GM12878 (cell line): ENCODE measurements at regions not wholly inside any gene's neighbourhood (a gene's known extent, or its start where the extent isn't known, plus 50 kb on each side); places are given as distances from the start of the nearest gene placed in this dataset.

Experiments
- ATAC-seq: fragments of 200-7000 bp; cut with Tn5 transposase; 3 replicates; pipeline ENCODE4 v1.9.1; 2020; ENCODE audit warnings: mild to moderate bottlenecking, moderate library complexity
- BruUV-seq: library from RNA; stranded (reverse); fragments of 400-500 nt; replicated peaks from 2 replicates; lab custom pipeline; 2021; lab: Mats Ljungman, UMichigan
- CTCF ChIA-PET: fragments of 300-600 bp; sonication (Branson Sonifier 250); formaldehyde crosslinking; extraction: SDS; loops from one replicate; lab custom pipeline; 2021; ENCODE audit warnings: inconsistent platforms; lab: Yijun Ruan, JAX
- POLR2A ChIA-PET: fragments of 350-600 bp; formaldehyde crosslinking; extraction: SDS; loops from one replicate; lab custom pipeline; 2021; ENCODE audit warnings: inconsistent platforms; lab: Charles Lee
- RAD21 ChIA-PET: fragments of 300-600 bp; sonication (Branson Sonifier 250); formaldehyde crosslinking; loops from one replicate; lab custom pipeline; 2023; ENCODE audit warnings: antibody characterized with exemption; ENCODE audit not compliant: unreplicated experiment; lab: Charles Lee
- SMC1A ChIA-PET: fragments of 300-600 bp; sonication (Branson Sonifier 250); formaldehyde crosslinking; loops from one replicate; lab custom pipeline; 2023; ENCODE audit not compliant: unreplicated experiment, uncharacterized antibody; lab: Charles Lee
- DNase-seq: peaks from one replicate; pipeline ENCODE4 v3.0.0-alpha.2; 2011; ENCODE audit warnings: low read depth, low spot score
- FAIRE-seq: peaks from 3 replicates; lab custom pipeline; 2011; peaks lifted over from hg19 to GRCh38; lab: Jason Lieb, UNC
- H2AFZ ChIP-seq: 2 replicates; pipeline ENCODE4 v1.6.0; 2011; ENCODE audit warnings: low read depth, low read length, control low read depth; ENCODE audit not compliant: control insufficient read depth
- H3K27ac ChIP-seq: 2 replicates; pipeline ENCODE4 v1.5.1; 2011; ENCODE audit warnings: control low read depth; ENCODE audit not compliant: control insufficient read depth, insufficient read depth
- H3K27me3 ChIP-seq, 2 experiments: replicated peaks in 1 of 2; 2 replicates each; pipeline versions ENCODE4 v1.6.0 to v1.6.1; 2011; ENCODE audit warnings: low read length in 1 of 2; ENCODE audit not compliant: control insufficient read depth in 2 of 2, insufficient read depth in 2 of 2
- H3K36me3 ChIP-seq, 2 experiments: 2 replicates each; pipeline ENCODE4 v1.5.1; 2011; ENCODE audit warnings: low read length in 1 of 2; ENCODE audit not compliant: control insufficient read depth in 2 of 2, insufficient read depth in 2 of 2
- H3K4me1 ChIP-seq: 2 replicates; pipeline ENCODE4 v1.6.1; 2011; ENCODE audit warnings: mild to moderate bottlenecking, low read length, moderate library complexity, mixed read lengths; ENCODE audit not compliant: control insufficient read depth, insufficient read depth
- H3K4me2 ChIP-seq: 2 replicates; pipeline ENCODE4 v1.6.0; 2011; ENCODE audit warnings: control low read depth; ENCODE audit not compliant: control insufficient read depth, insufficient read depth
- H3K4me3 ChIP-seq: fragments of 200-600 bp; sonication (generic); 2 replicates; pipeline ENCODE4 v1.5.1; 2016
- H3K79me2 ChIP-seq: 2 replicates; pipeline ENCODE4 v1.6.0; 2011; ENCODE audit warnings: low read length; ENCODE audit not compliant: control insufficient read depth, insufficient read depth
- H3K9ac ChIP-seq: 2 replicates; pipeline ENCODE4 v1.8.0; 2011; ENCODE audit warnings: low read length, control low read depth, mixed read lengths; ENCODE audit not compliant: control insufficient read depth, insufficient read depth
- H3K9me3 ChIP-seq: replicated peaks from 3 replicates; pipeline ENCODE4 v1.5.1; 2011; ENCODE audit warnings: mild to moderate bottlenecking, low read length; ENCODE audit not compliant: control insufficient read depth, insufficient read depth
- H4K20me1 ChIP-seq: 2 replicates; pipeline ENCODE4 v1.6.0; 2011; ENCODE audit not compliant: control insufficient read depth, insufficient read depth
- CREB1 ChIP-seq: IDR thresholded peaks from 2 replicates; pipeline ENCODE4 v1.6.1; 2012; ENCODE audit warnings: low read depth, mild to moderate bottlenecking, inconsistent platforms
- GATAD2B ChIP-seq: fragments of 450-650 bp; conservative IDR thresholded peaks from 2 replicates; pipeline ENCODE4 v1.6.1; 2017; ENCODE audit warnings: low read depth, mild to moderate bottlenecking, moderate library complexity
- MYC ChIP-seq: IDR thresholded peaks from 2 replicates; pipeline ENCODE4 v1.6.1; 2011; ENCODE audit warnings: mild to moderate bottlenecking, low read length, moderate library complexity, inconsistent platforms; ENCODE audit not compliant: insufficient read depth, insufficient replicate concordance, insufficient read length, severe bottlenecking
- NFIC ChIP-seq: IDR thresholded peaks from 2 replicates; pipeline ENCODE4 v1.6.1; 2012; ENCODE audit warnings: low read depth, mild to moderate bottlenecking, inconsistent platforms, low read length, moderate library complexity
- POLR2AphosphoS5 ChIP-seq: IDR thresholded peaks from 2 replicates; pipeline ENCODE4 v1.6.1; 2011; ENCODE audit warnings: mild to moderate bottlenecking, low read length, inconsistent platforms
- RFX5 ChIP-seq: IDR thresholded peaks from 2 replicates; pipeline ENCODE4 v1.6.1; 2011; ENCODE audit warnings: low read depth, low read length, improper control_type of control experiment
- STAT1 ChIP-seq: fragments of 450-650 bp; conservative IDR thresholded peaks from 2 replicates; pipeline ENCODE4 v1.6.1; 2014; ENCODE audit warnings: antibody characterized with exemption, mild to moderate bottlenecking
- SUPT20H ChIP-seq: IDR thresholded peaks from 2 replicates; pipeline ENCODE4 v1.6.1; 2011; ENCODE audit warnings: low read depth, mild to moderate bottlenecking, low read length, moderate library complexity, borderline replicate concordance; ENCODE audit not compliant: control insufficient read depth
- TBL1XR1 ChIP-seq: IDR thresholded peaks from 2 replicates; pipeline ENCODE4 v1.6.1; 2012; ENCODE audit warnings: low read depth, low read length, improper control_type of control experiment
- TCF12 ChIP-seq: IDR thresholded peaks from 2 replicates; pipeline ENCODE4 v1.6.1; 2011; ENCODE audit warnings: low read depth, mild to moderate bottlenecking, low read length
- ZNF217 ChIP-seq: fragments of 450-650 bp; IDR thresholded peaks from 2 replicates; pipeline ENCODE4 v1.6.1; 2017; ENCODE audit warnings: antibody characterized with exemption, mild to moderate bottlenecking
- WGBS: methylation state at CpG from one replicate; pipeline ENCODE4 v1.1.6; 2016; ENCODE audit warnings: low lambda C conversion rate; ENCODE audit not compliant: insufficient replicate concordance, insufficient coverage; ENCODE audit errors: missing lambda C conversion rate; 5-methylcytosine and 5-hydroxymethylcytosine counted together
- in situ Hi-C: fragments of 300-500 bp; cut with MboI; formaldehyde crosslinking; loops from 9 replicates; pipeline ENCODE4 v1.14.3; 2018; ENCODE audit warnings: mixed read lengths
- intact Hi-C: fragments of 100-400 bp; cut with micrococcal nuclease; formaldehyde crosslinking; loops from one replicate; pipeline ENCODE4 v1.14.2; 2022; ENCODE audit not compliant: unreplicated experiment
- TF ChIP-seq, protein P1 (sequence below): IDR thresholded peaks from 2 replicates; pipeline ENCODE4 v1.6.1; 2012; ENCODE audit warnings: low read depth, low read length, improper control_type of control experiment
- TF ChIP-seq, protein P2 (sequence below): IDR thresholded peaks from 2 replicates; pipeline ENCODE4 v1.6.1; 2011; ENCODE audit warnings: low read depth, low read length, improper control_type of control experiment, borderline replicate concordance
- TF ChIP-seq, protein P3 (sequence below): fragments of 450-650 bp; IDR thresholded peaks from 2 replicates; pipeline ENCODE4 v1.6.1; 2018; ENCODE audit warnings: borderline replicate concordance, mild to moderate bottlenecking; ENCODE audit not compliant: partially characterized antibody
- TF ChIP-seq, protein P4 (sequence below): IDR thresholded peaks from 2 replicates; pipeline ENCODE4 v1.6.1; 2011; ENCODE audit warnings: borderline replicate concordance, low read depth, mild to moderate bottlenecking, moderate library complexity, mixed read lengths, low read length; ENCODE audit not compliant: insufficient read depth; ENCODE audit errors: extremely low read length

DNA sequence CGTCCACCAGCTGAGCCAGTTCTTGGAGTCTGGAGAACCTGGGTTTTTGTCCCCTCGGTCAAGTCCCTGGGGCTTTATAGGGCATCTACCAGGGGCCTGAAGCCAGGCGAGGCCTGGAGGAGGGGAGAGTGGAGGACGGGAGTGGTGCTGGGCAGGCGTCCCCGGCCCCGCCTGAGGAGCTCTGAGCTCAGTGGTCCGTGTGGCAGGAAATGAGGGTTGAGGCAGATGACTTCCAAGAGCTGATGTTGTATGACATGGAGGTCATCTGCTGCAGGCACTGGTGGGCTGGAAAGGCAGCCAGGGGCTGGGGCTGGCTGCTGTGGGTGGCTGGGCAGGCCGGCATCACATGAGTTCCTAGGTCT lies 118.5 kb upstream of the HS6ST1 start:
- H2AFZ ChIP-seq = no peak overlapping the region
- SMC1A ChIA-PET = no interaction called here
- H3K9me3 ChIP-seq = no peaks in the 10 kb centered on the region
- no peak for TF ChIP-seq ZNF217
- TF ChIP-seq, protein P1, sequence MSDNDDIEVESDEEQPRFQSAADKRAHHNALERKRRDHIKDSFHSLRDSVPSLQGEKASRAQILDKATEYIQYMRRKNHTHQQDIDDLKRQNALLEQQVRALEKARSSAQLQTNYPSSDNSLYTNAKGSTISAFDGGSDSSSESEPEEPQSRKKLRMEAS = no peak
- no peak for TF ChIP-seq STAT1
- TF ChIP-seq, all 136 proteins: peak for 0
- H3K27me3 ChIP-seq = no peaks in the 10 kb centered on the region
- intact Hi-C loops (no loop called here), in situ Hi-C loops (no loop called here)
- FAIRE-seq (no peak), DNase-seq (no peak), ATAC-seq (no peak)
- 9% methylated on average over 9 of the region's 9 CpGs for WGBS
- H3K9ac ChIP-seq = no peak overlapping the region
- H3K4me3 ChIP-seq = no peak overlapping the region
- no peaks in the 10 kb centered on the region for H3K36me3 ChIP-seq
- H3K27ac ChIP-seq = no peak overlapping the region
- H4K20me1 ChIP-seq = no peaks in the 10 kb centered on the region
- H3K79me2 ChIP-seq = no peaks in the 10 kb centered on the region
- H3K4me1 ChIP-seq = no peaks in the 10 kb centered on the region
- BruUV-seq = no TSS peak
- CTCF ChIA-PET = no interaction called here
- RAD21 ChIA-PET = no interaction called here
- H3K4me2 ChIP-seq = no peak overlapping the region
- POLR2A ChIA-PET = no interaction called here

DNA sequence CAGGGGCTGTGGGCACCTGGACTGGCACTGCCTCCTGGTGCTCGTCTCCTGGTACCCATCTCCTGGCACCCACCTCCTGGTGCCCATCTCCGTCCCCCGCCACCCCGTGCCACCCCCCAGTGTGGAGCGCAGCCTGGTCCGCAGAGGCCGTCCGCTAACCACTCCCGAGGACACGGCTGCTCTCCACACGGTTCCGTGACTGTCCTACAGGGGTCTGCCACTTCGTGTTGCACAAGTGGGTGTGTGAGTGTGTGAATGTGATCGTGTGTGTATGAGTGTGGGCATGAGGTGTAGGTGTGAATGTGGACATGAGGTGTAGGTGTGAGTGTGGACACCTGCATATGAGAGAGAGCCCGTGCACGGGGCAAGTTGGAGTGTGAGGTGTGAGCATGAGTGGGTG lies 119.4 kb upstream of the HS6ST1 start:
- no TSS peak for BruUV-seq
- H3K4me2 ChIP-seq = no peak overlapping the region
- no peaks in the 10 kb centered on the region for H3K36me3 ChIP-seq
- intact Hi-C loops (no loop called here), in situ Hi-C loops (no loop called here)
- H3K4me1 ChIP-seq = no peaks in the 10 kb centered on the region
- H3K27ac ChIP-seq = no peak overlapping the region
- SMC1A ChIA-PET = no interaction called here
- WGBS = 48% methylated on average over 14 of the region's 16 CpGs
- H2AFZ ChIP-seq = no peak overlapping the region
- DNase-seq (no peak), ATAC-seq (no peak), FAIRE-seq (no peak)
- H3K9me3 ChIP-seq = no peaks in the 10 kb centered on the region
- POLR2A ChIA-PET = no interaction called here
- CTCF ChIA-PET = no interaction called here
- RAD21 ChIA-PET = no interaction called here
- no peak overlapping the region for H3K9ac ChIP-seq
- H4K20me1 ChIP-seq = no peaks in the 10 kb centered on the region
- no peak overlapping the region for H3K4me3 ChIP-seq
- H3K27me3 ChIP-seq = no peaks in the 10 kb centered on the region
- no peaks in the 10 kb centered on the region for H3K79me2 ChIP-seq
- TF ChIP-seq GATAD2B (no peak), MYC (no peak), NFIC (no peak), TCF12 (no peak), CREB1 (no peak), SUPT20H (no peak), POLR2AphosphoS5 (no peak), RFX5 (no peak), TBL1XR1 (no peak)
- TF ChIP-seq, protein P2, sequence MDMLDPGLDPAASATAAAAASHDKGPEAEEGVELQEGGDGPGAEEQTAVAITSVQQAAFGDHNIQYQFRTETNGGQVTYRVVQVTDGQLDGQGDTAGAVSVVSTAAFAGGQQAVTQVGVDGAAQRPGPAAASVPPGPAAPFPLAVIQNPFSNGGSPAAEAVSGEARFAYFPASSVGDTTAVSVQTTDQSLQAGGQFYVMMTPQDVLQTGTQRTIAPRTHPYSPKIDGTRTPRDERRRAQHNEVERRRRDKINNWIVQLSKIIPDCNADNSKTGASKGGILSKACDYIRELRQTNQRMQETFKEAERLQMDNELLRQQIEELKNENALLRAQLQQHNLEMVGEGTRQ = no peak
- TF ChIP-seq, protein P3, sequence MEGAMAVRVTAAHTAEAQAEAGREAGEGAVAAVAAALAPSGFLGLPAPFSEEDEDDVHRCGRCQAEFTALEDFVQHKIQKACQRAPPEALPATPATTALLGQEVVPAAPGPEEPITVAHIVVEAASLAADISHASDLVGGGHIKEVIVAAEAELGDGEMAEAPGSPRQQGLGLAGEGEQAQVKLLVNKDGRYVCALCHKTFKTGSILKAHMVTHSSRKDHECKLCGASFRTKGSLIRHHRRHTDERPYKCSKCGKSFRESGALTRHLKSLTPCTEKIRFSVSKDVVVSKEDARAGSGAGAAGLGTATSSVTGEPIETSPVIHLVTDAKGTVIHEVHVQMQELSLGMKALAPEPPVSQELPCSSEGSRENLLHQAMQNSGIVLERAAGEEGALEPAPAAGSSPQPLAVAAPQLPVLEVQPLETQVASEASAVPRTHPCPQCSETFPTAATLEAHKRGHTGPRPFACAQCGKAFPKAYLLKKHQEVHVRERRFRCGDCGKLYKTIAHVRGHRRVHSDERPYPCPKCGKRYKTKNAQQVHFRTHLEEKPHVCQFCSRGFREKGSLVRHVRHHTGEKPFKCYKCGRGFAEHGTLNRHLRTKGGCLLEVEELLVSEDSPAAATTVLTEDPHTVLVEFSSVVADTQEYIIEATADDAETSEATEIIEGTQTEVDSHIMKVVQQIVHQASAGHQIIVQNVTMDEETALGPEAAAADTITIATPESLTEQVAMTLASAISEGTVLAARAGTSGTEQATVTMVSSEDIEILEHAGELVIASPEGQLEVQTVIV = no peak
- TF ChIP-seq, protein P4, sequence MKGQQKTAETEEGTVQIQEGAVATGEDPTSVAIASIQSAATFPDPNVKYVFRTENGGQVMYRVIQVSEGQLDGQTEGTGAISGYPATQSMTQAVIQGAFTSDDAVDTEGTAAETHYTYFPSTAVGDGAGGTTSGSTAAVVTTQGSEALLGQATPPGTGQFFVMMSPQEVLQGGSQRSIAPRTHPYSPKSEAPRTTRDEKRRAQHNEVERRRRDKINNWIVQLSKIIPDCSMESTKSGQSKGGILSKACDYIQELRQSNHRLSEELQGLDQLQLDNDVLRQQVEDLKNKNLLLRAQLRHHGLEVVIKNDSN = no peak
